Suprapubic skin (tissue), 4 donors: ENCODE measurements at regions not wholly inside any gene's neighbourhood (a gene's known extent, or its start where the extent isn't known, plus 50 kb on each side); places are given as distances from the start of the nearest gene placed in this dataset.

Experiments
- CTCF ChIP-seq, 2 donors: fragments of 200-600 bp in 1 of 2; fragments of 450-650 bp in 1 of 2; sonication (generic) in 1 of 2; IDR thresholded peaks; one replicate each; pipeline ENCODE4 v1.5.1; 2016 to 2019; ENCODE audit warnings: antibody characterized with exemption in 2 of 2, mild to moderate bottlenecking in 1 of 2, moderate library complexity in 1 of 2
- EP300 ChIP-seq: sonication (generic); formaldehyde crosslinking; IDR thresholded peaks from one replicate; pipeline ENCODE4 v1.6.1; 2017; ENCODE audit warnings: antibody characterized with exemption
- POLR2A ChIP-seq, 2 donors: fragments of 450-650 bp; IDR thresholded peaks; one replicate each; pipeline ENCODE4 v1.6.1; 2017; ENCODE audit warnings: antibody characterized with exemption in 2 of 2, mild to moderate bottlenecking in 2 of 2, moderate library complexity in 2 of 2
- POLR2AphosphoS5 ChIP-seq, 3 donors: sonication (generic); formaldehyde crosslinking; IDR thresholded peaks; one replicate each; pipeline ENCODE4 v1.6.1; 2017; ENCODE audit warnings: antibody characterized with exemption in 3 of 3

GRCh38 chr16:26840691-26841090 lies 226.0 kb upstream of the C16orf82 start:
- TF ChIP-seq CTCF (IDR thresholded peaks at IDR 0.05) (no peak), POLR2A (IDR thresholded peaks at IDR 0.05) (no peak), POLR2AphosphoS5 (IDR thresholded peaks at IDR 0.05) (no peak), EP300 (no peak)
